ENCODE measurements at regions not wholly inside any gene's neighbourhood (a gene's known extent, or its start where the extent isn't known, plus 50 kb on each side); places are given as distances from the start of the nearest gene placed in this dataset.

DNA sequence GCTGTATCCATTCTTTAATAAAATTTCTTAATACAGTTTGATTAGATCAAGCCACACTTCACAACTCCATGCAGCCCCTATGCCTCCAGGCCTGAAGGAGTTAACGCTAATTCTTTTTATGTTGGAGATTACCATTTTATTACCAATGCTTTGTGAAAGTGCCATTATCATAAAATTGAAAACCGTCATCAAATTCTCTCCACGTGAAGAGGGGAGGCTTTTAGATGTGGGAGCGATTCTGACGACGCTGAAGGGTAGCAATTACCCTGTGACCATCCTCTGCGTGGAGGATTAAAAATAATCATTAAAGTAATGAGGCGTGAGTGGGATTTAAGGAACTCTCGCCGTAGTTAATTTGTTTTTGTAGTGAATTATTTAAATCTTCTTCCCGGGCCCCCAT is 278.8 kb downstream of the CRLF2 start (continued):
- TF ChIP-seq SP2 (IDR thresholded peaks at IDR 0.05; ENCODE audit: low read length) (no peak), BACH1 (IDR thresholded peaks at IDR 0.05; ENCODE audit: low read length) (no peak), CHD2 (IDR thresholded peaks at IDR 0.05; ENCODE audit: low read length) (no peak), CTCF (IDR thresholded peaks at IDR 0.05; ENCODE audit: control extremely low read depth in 1 of 3, insufficient read depth in 1 of 3, low read depth in 1 of 3, low read length in 3 of 3) (no peak), SRF (IDR thresholded peaks at IDR 0.05; ENCODE audit: low read depth, low read length) (no peak)

Data from H1 (cell line).